Keratinocyte (primary cell): ENCODE measurements at regions not wholly inside any gene's neighbourhood (a gene's known extent, or its start where the extent isn't known, plus 50 kb on each side); places are given as distances from the start of the nearest gene placed in this dataset.

Experiments used
- CTCF ChIP-seq, 3 experiments: IDR thresholded peaks in 1 of 3; conservative IDR thresholded peaks in 1 of 3; optimal IDR thresholded peaks in 1 of 3; 2 replicates in 2 of 3; 3 replicates in 1 of 3; pipeline versions ENCODE3 to v1.5.1; 2011; ENCODE audit warnings: low read length in 3 of 3, mild to moderate bottlenecking in 3 of 3, moderate library complexity in 2 of 3, control low read depth in 1 of 3, inconsistent platforms in 1 of 3; ENCODE audit not compliant: insufficient read depth in 2 of 3; ENCODE audit errors: extremely low read depth in 1 of 3
- EZH2 ChIP-seq: IDR thresholded peaks from one replicate; pipeline ENCODE4 v1.6.1; 2012; ENCODE audit warnings: inconsistent platforms, mild to moderate bottlenecking, low read length, moderate library complexity

GRCh38 chr18:76709659-76710645, 112.4 kb upstream of the ZNF236 start:
- TF ChIP-seq CTCF (optimal IDR thresholded peaks at IDR 0.05 in 1 of 3, IDR thresholded peaks at IDR 0.05 in 1 of 3, conservative IDR thresholded peaks at IDR 0.05 in 1 of 3; ENCODE audit: extremely low read depth in 1 of 3, insufficient read depth in 2 of 3, low read length in 3 of 3) = peak; percentile 77 to 82 (median 79)
- no peak for TF ChIP-seq EZH2
